ENCODE measurements at regions not wholly inside any gene's neighbourhood (a gene's known extent, or its start where the extent isn't known, plus 50 kb on each side); places are given as distances from the start of the nearest gene placed in this dataset.

- no peak for TF ChIP-seq CTCF (IDR thresholded peaks at IDR 0.05; ENCODE audit: borderline replicate concordance)
- no peaks in the 10 kb centered on the region for H3K36me3 ChIP-seq
- intact Hi-C loops (cut with micrococcal nuclease) = no loop called here
- no peaks in the 10 kb centered on the region for H3K27me3 ChIP-seq (ENCODE audit: low read depth)
- H3K4me1 ChIP-seq = no peaks in the 10 kb centered on the region
- no peak overlapping the region for H3K4me3 ChIP-seq
- no peak for DNase-seq
- H3K9me3 ChIP-seq (replicated peaks) = peaks cover 13% of the 10 kb centered on the region
- no peak overlapping the region for H3K27ac ChIP-seq (replicated peaks)
These were observed 331.4 kb upstream of the CCDC54 start for GRCh38 chr3:107045791-107046190.

GRCh38 chr3:107055181-107055942, 321.9 kb upstream of the CCDC54 start:
- no peak for DNase-seq
- intact Hi-C loops (cut with micrococcal nuclease) = no loop called here
- no peaks in the 10 kb centered on the region for H3K36me3 ChIP-seq
- H3K9me3 ChIP-seq (replicated peaks) = no peaks in the 10 kb centered on the region
- H3K27ac ChIP-seq (replicated peaks) = no peak overlapping the region
- TF ChIP-seq CTCF (IDR thresholded peaks at IDR 0.05; ENCODE audit: borderline replicate concordance) = no peak
- no peak overlapping the region for H3K4me3 ChIP-seq
- no peaks in the 10 kb centered on the region for H3K4me1 ChIP-seq
- H3K27me3 ChIP-seq (ENCODE audit: low read depth) = no peaks in the 10 kb centered on the region

- H3K36me3 ChIP-seq = no peaks in the 10 kb centered on the region
- H3K27me3 ChIP-seq (ENCODE audit: low read depth) = no peaks in the 10 kb centered on the region
- TF ChIP-seq CTCF (IDR thresholded peaks at IDR 0.05; ENCODE audit: borderline replicate concordance) = no peak
- no peaks in the 10 kb centered on the region for H3K9me3 ChIP-seq (replicated peaks)
- H3K4me3 ChIP-seq = no peak overlapping the region
- no peak for DNase-seq
- intact Hi-C loops (cut with micrococcal nuclease) = loop anchor here (10.0 kb wide), 1 partner anchor 237 kb away; no protein-coding TSS in a partner anchor
- H3K4me1 ChIP-seq = peaks cover 32% of the 10 kb centered on the region
- H3K27ac ChIP-seq (replicated peaks) = no peak overlapping the region
These were observed 315.8 kb upstream of the CCDC54 start for GRCh38 chr3:107061466-107061865.

GRCh38 chr3:107062310-107062709, 314.9 kb upstream of the CCDC54 start:
- Histone ChIP-seq H3K27ac (replicated peaks) (no peak overlapping the region), H3K4me3 (no peak overlapping the region), H3K36me3 (no peaks in the 10 kb centered on the region), H3K4me1 (peaks cover 32% of the 10 kb centered on the region), H3K9me3 (replicated peaks) (no peaks in the 10 kb centered on the region), H3K27me3 (ENCODE audit: low read depth) (no peaks in the 10 kb centered on the region)
- DNase-seq = no peak
- no peak for TF ChIP-seq CTCF (IDR thresholded peaks at IDR 0.05; ENCODE audit: borderline replicate concordance)
- intact Hi-C loops (cut with micrococcal nuclease) = loop anchor here (10.0 kb wide), 1 partner anchor 238 kb away; no protein-coding TSS in a partner anchor

GRCh38 chr3:107062787-107063186, 314.5 kb upstream of the CCDC54 start:
- Histone ChIP-seq H3K27me3 (ENCODE audit: low read depth) (no peaks in the 10 kb centered on the region), H3K36me3 (no peaks in the 10 kb centered on the region), H3K4me1 (peaks cover 32% of the 10 kb centered on the region), H3K4me3 (no peak overlapping the region), H3K27ac (replicated peaks) (no peak overlapping the region), H3K9me3 (replicated peaks) (no peaks in the 10 kb centered on the region)
- intact Hi-C loops (cut with micrococcal nuclease) = loop anchor here (10.0 kb wide), 1 partner anchor 238 kb away; no protein-coding TSS in a partner anchor
- no peak for DNase-seq
- no peak for TF ChIP-seq CTCF (IDR thresholded peaks at IDR 0.05; ENCODE audit: borderline replicate concordance)
